Smooth muscle cell (in vitro differentiated cells): ENCODE measurements at regions not wholly inside any gene's neighbourhood (a gene's known extent, or its start where the extent isn't known, plus 50 kb on each side); places are given as distances from the start of the nearest gene placed in this dataset.

ENCODE experiments used
- DNase-seq: peaks from one replicate; lab custom pipeline; 2025; ENCODE audit not compliant: unreplicated experiment; lab: John Stamatoyannopoulos, UW
- H2AFZ ChIP-seq: fragments of 200-600 bp; sonication (generic); 2 replicates; pipeline ENCODE4 v1.6.0; 2016; ENCODE audit warnings: antibody characterized with exemption, low read depth, mild to moderate bottlenecking
- H3F3A ChIP-seq: fragments of 200-600 bp; sonication (generic); 2 replicates; pipeline ENCODE4 v1.6.0; 2017; ENCODE audit warnings: antibody characterized with exemption, low read depth
- H3K27ac ChIP-seq: fragments of 200-600 bp; sonication (generic); 2 replicates; pipeline ENCODE4 v1.5.1; 2016; ENCODE audit warnings: low read depth, mild to moderate bottlenecking
- H3K27me3 ChIP-seq: fragments of 200-600 bp; sonication (generic); 2 replicates; pipeline ENCODE4 v1.6.1; 2016; ENCODE audit warnings: low read depth, mild to moderate bottlenecking
- H3K36me3 ChIP-seq: fragments of 200-600 bp; sonication (generic); 2 replicates; pipeline ENCODE4 v1.5.1; 2016; ENCODE audit warnings: low read depth
- H3K4me1 ChIP-seq: fragments of 200-600 bp; sonication (generic); 2 replicates; pipeline ENCODE4 v1.5.1; 2016; ENCODE audit warnings: low read depth
- H3K4me2 ChIP-seq: fragments of 200-600 bp; sonication (generic); 2 replicates; pipeline ENCODE4 v1.6.0; 2016; ENCODE audit warnings: mild to moderate bottlenecking
- H3K4me3 ChIP-seq: fragments of 200-600 bp; sonication (generic); 2 replicates; pipeline ENCODE4 v1.5.1; 2016; ENCODE audit warnings: mild to moderate bottlenecking
- H3K79me2 ChIP-seq: fragments of 200-600 bp; sonication (generic); 2 replicates; pipeline ENCODE4 v1.6.0; 2016; ENCODE audit warnings: low read depth, mild to moderate bottlenecking
- H3K9ac ChIP-seq: fragments of 200-600 bp; sonication (generic); 2 replicates; pipeline ENCODE4 v1.6.0; 2016; ENCODE audit warnings: low read depth
- H3K9me3 ChIP-seq: fragments of 200-600 bp; sonication (generic); replicated peaks from 2 replicates; pipeline ENCODE4 v1.5.1; 2016; ENCODE audit warnings: low read depth
- H4K20me1 ChIP-seq: fragments of 200-600 bp; sonication (generic); 2 replicates; pipeline ENCODE4 v1.6.0; 2016; ENCODE audit warnings: low read depth
- WGBS: methylation state at CpG from one replicate; pipeline ENCODE4 v1.1.7; 2016; ENCODE audit warnings: low lambda C conversion rate; 5-methylcytosine and 5-hydroxymethylcytosine counted together
- TF ChIP-seq, protein P1 (sequence below): fragments of 200-600 bp; sonication (generic); IDR thresholded peaks from 2 replicates; pipeline ENCODE4 v1.5.1; 2017; ENCODE audit warnings: borderline replicate concordance, mild to moderate bottlenecking, antibody characterized with exemption; ENCODE audit not compliant: insufficient read depth, poor library complexity, severe bottlenecking

DNA sequence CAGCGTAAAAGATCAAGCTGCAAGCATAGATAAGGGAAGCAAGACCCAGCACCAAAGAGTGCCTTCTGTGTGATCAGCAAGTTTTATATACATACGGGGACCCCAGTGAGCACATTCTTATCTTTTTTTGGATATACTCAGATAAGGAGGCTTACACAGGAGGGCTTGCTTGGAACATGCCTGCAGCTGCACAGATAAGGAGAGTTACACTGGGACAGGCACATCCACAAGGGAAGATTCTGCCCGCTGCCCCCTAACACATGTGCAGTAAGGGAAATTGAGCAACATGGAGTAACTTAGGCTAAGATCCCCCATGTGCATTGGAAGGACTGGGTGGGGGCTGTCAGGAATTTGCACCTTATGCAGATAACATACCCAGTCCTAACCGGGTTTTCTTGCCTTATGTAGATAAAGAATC is 1334.8 kb downstream of the MRPL39 start:
- Histone ChIP-seq H3K4me3 (no peak overlapping the region), H3K4me2 (no peak overlapping the region), H3K36me3 (no peaks in the 10 kb centered on the region), H3F3A (no peaks in the 10 kb centered on the region), H2AFZ (no peak overlapping the region), H3K9me3 (no peaks in the 10 kb centered on the region), H3K79me2 (no peaks in the 10 kb centered on the region), H4K20me1 (no peaks in the 10 kb centered on the region), H3K27me3 (no peaks in the 10 kb centered on the region), H3K27ac (no peak overlapping the region), H3K4me1 (no peaks in the 10 kb centered on the region), H3K9ac (no peak overlapping the region)
- TF ChIP-seq, protein P1, sequence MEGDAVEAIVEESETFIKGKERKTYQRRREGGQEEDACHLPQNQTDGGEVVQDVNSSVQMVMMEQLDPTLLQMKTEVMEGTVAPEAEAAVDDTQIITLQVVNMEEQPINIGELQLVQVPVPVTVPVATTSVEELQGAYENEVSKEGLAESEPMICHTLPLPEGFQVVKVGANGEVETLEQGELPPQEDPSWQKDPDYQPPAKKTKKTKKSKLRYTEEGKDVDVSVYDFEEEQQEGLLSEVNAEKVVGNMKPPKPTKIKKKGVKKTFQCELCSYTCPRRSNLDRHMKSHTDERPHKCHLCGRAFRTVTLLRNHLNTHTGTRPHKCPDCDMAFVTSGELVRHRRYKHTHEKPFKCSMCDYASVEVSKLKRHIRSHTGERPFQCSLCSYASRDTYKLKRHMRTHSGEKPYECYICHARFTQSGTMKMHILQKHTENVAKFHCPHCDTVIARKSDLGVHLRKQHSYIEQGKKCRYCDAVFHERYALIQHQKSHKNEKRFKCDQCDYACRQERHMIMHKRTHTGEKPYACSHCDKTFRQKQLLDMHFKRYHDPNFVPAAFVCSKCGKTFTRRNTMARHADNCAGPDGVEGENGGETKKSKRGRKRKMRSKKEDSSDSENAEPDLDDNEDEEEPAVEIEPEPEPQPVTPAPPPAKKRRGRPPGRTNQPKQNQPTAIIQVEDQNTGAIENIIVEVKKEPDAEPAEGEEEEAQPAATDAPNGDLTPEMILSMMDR = no peak
- DNase-seq = no peak
- 64% methylated on average over 4 of the region's 4 CpGs for WGBS

DNA sequence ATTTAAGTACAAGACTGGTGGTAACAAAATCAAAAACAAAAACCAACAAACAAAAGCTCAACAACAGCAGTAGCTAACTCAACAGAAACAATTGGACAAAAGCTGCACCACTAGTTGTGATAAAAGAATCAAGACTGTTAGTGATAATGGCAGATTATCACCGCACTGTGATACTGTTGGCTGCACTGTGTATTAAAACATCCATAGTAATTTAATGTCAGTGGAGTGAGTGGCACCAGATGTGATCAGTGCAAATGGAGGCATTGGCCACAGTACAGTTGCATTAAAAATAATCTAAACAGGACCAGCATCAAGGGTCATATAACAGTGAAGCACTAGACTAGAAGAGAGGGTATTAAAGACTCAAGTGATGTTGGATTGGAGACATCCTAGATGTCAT is 1341.3 kb downstream of the MRPL39 start:
- no peak for DNase-seq
- WGBS = 69% methylated on average over 1 of the region's 1 CpG
- TF ChIP-seq, protein P1 = no peak
- H3K4me1 ChIP-seq = no peaks in the 10 kb centered on the region
- H3K4me2 ChIP-seq = no peak overlapping the region
- H3K9me3 ChIP-seq = no peaks in the 10 kb centered on the region
- H3K9ac ChIP-seq = no peak overlapping the region
- no peaks in the 10 kb centered on the region for H4K20me1 ChIP-seq
- H3K79me2 ChIP-seq = no peaks in the 10 kb centered on the region
- H3F3A ChIP-seq = no peaks in the 10 kb centered on the region
- no peak overlapping the region for H3K27ac ChIP-seq
- H3K36me3 ChIP-seq = no peaks in the 10 kb centered on the region
- no peaks in the 10 kb centered on the region for H3K27me3 ChIP-seq
- no peak overlapping the region for H3K4me3 ChIP-seq
- H2AFZ ChIP-seq = no peak overlapping the region

DNA sequence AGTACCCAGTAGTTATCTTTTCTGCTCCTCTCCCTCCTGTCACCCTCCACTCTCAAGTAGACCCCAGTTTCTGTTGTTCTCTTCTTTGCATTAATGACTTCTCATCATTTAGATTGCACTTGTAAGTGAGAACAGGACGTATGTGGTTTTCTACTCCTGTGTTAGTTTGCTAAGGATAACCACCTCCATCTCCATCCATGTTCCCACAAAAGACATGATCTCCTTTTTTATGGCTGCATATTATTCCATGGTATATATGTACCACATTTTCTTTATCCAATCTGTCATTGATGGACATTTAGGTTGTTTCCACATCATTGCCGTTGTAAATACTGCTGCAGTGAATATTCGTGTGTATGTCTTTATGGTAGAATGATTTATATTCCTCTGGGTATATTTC is 1346.5 kb downstream of the MRPL39 start:
- no peak overlapping the region for H2AFZ ChIP-seq
- no peaks in the 10 kb centered on the region for H4K20me1 ChIP-seq
- no peaks in the 10 kb centered on the region for H3F3A ChIP-seq
- peaks cover 3% of the 10 kb centered on the region for H3K9me3 ChIP-seq
- no peaks in the 10 kb centered on the region for H3K27me3 ChIP-seq
- TF ChIP-seq, protein P1 = no peak
- no peak overlapping the region for H3K9ac ChIP-seq
- no peaks in the 10 kb centered on the region for H3K36me3 ChIP-seq
- no peak overlapping the region for H3K27ac ChIP-seq
- no peak for DNase-seq
- no peak overlapping the region for H3K4me3 ChIP-seq
- H3K4me2 ChIP-seq = no peak overlapping the region
- no peaks in the 10 kb centered on the region for H3K4me1 ChIP-seq
- WGBS = 69% methylated on average over 3 of the region's 3 CpGs
- H3K79me2 ChIP-seq = no peaks in the 10 kb centered on the region

DNA sequence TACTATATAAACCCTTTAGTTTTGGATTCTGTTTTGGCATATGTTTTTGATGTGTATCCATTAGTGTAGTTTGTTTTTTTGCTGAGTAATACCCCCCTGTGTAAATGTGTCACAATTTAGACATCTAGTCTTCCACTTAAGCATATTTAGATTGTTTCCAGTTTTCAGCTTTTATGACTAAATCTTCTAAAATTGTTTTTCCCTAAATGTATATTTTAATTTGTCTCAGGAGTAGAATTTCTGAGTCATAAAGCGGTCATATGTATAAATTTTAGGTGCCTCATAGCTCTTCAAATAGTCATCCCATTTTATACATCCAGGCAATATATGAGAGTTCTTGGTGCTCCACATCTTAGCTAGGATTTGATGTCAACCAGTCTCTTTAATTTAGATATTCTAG is 1348.0 kb downstream of the MRPL39 start:
- no peaks in the 10 kb centered on the region for H3K27me3 ChIP-seq
- H3K9ac ChIP-seq = no peak overlapping the region
- no peaks in the 10 kb centered on the region for H3F3A ChIP-seq
- peaks cover 3% of the 10 kb centered on the region for H3K9me3 ChIP-seq
- H3K4me3 ChIP-seq = no peak overlapping the region
- no peaks in the 10 kb centered on the region for H3K36me3 ChIP-seq
- no peak overlapping the region for H3K27ac ChIP-seq
- no peaks in the 10 kb centered on the region for H3K79me2 ChIP-seq
- 84% methylated on average over 1 of the region's 1 CpG for WGBS
- H3K4me2 ChIP-seq = no peak overlapping the region
- no peaks in the 10 kb centered on the region for H4K20me1 ChIP-seq
- H2AFZ ChIP-seq = no peak overlapping the region
- no peaks in the 10 kb centered on the region for H3K4me1 ChIP-seq
- no peak for DNase-seq
- TF ChIP-seq, protein P1 = no peak
